ENCODE measurements at regions not wholly inside any gene's neighbourhood (a gene's known extent, or its start where the extent isn't known, plus 50 kb on each side); places are given as distances from the start of the nearest gene placed in this dataset.

DNA sequence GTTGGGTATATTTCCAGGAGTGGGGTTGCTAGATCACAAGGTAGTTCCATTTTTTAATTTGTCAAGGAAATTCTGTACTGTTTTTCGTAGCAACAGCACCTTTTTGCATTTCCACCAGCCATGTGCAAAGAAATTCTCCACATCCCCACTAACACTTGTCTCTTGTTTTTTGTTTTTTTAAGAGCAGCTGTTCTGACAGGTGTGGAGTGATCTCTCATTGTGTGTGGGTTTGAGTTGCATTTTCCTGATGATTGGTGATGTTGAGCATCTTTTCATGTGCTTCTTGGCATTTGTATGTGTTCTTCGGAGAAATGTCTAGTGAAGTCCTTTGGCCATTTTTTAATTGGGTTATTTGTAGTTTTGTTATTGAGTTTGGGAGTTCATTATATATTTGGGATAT lies 80.3 kb upstream of the PUDP start:
- no peak overlapping the region for H3K14ac ChIP-seq (ENCODE audit: low read length)
- no peak overlapping the region for H3K9ac ChIP-seq (ENCODE audit: low read depth, low read length, poor library complexity)
- H3K79me1 ChIP-seq (ENCODE audit: low read depth, low read length): no peaks in the 10 kb centered on the region
- no peak for DNase-seq (ENCODE audit: low spot score)
- H3K4me1 ChIP-seq (ENCODE audit: control insufficient read depth in 2 of 2, insufficient read depth in 1 of 2, low read depth in 1 of 2, low read length in 2 of 2): no peaks in the 10 kb centered on the region
- no peaks in the 10 kb centered on the region for H3K27me3 ChIP-seq (ENCODE audit: control insufficient read depth in 3 of 3, insufficient read depth in 3 of 3, low read depth in 1 of 3, low read length in 3 of 3)
- H3K18ac ChIP-seq (ENCODE audit: low read length): no peak overlapping the region
- H2AK5ac ChIP-seq (ENCODE audit: low read depth, low read length): no peak overlapping the region
- no peak overlapping the region for H3K23ac ChIP-seq (ENCODE audit: low read depth, low read length, poor library complexity)
- WGBS, 2 donors (ENCODE audit: extremely low coverage in 2 of 2, insufficient read length in 2 of 2, insufficient replicate concordance in 1 of 2): no CpG with 5 or more reads among the region's 2 CpGs
- no peaks in the 10 kb centered on the region for H3K36me3 ChIP-seq (replicated peaks in 1 of 2; ENCODE audit: control insufficient read depth in 2 of 2, insufficient read depth in 2 of 2, low read length in 2 of 2)
- H2BK5ac ChIP-seq (ENCODE audit: low read length): no peak overlapping the region
- H2BK15ac ChIP-seq (ENCODE audit: low read length): no peak overlapping the region
- H3K27ac ChIP-seq (replicated peaks; ENCODE audit: low read length): no peak overlapping the region
- no peaks in the 10 kb centered on the region for H3K9me3 ChIP-seq (replicated peaks in 1 of 2; ENCODE audit: control insufficient read depth in 2 of 2, insufficient read depth in 1 of 2, low read depth in 1 of 2, low read length in 2 of 2)
- no peak overlapping the region for H3K4me3 ChIP-seq (ENCODE audit: low read length in 2 of 2)
- no peak overlapping the region for H3K4me2 ChIP-seq (ENCODE audit: insufficient read depth, low read length, poor library complexity, severe bottlenecking)
- no peak overlapping the region for H2AFZ ChIP-seq (ENCODE audit: low read length)
- H2BK12ac ChIP-seq (ENCODE audit: low read length): no peak overlapping the region
- H4K91ac ChIP-seq (ENCODE audit: low read depth, low read length, poor library complexity): no peak overlapping the region
- H2BK120ac ChIP-seq (ENCODE audit: low read depth, low read length): no peak overlapping the region
- no peak overlapping the region for H3K4ac ChIP-seq (ENCODE audit: low read length)
- no peak overlapping the region for H4K8ac ChIP-seq (ENCODE audit: low read depth, low read length)

DNA sequence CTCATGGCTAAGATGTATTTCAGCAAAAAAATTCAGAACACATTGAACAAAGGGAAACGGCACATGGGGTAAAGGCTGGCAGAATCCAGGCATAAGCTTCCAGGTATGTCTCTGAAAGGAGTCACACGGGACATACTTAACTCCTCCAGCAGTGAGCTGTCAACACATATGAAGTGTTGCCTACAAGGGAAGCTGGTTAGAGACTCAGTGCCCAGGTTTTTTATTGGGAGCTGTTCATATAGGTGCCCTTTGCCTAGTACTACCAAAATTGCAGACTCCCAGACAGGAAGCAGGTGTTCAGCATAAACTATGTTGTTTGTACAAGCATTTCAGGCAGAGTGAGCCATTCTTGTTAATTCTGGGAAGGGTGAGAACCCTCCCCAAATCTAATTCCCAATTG lies 77.4 kb upstream of the PUDP start:
- H2BK12ac ChIP-seq (ENCODE audit: low read length): no peak overlapping the region
- no peak overlapping the region for H4K8ac ChIP-seq (ENCODE audit: low read depth, low read length)
- no peak for DNase-seq (ENCODE audit: low spot score)
- no peak overlapping the region for H2BK5ac ChIP-seq (ENCODE audit: low read length)
- no peak overlapping the region for H2BK120ac ChIP-seq (ENCODE audit: low read depth, low read length)
- no CpG with 5 or more reads among the region's 2 CpGs for WGBS, 2 donors (ENCODE audit: extremely low coverage in 2 of 2, insufficient read length in 2 of 2, insufficient replicate concordance in 1 of 2)
- no peak overlapping the region for H3K27ac ChIP-seq (replicated peaks; ENCODE audit: low read length)
- no peaks in the 10 kb centered on the region for H3K9me3 ChIP-seq (replicated peaks in 1 of 2; ENCODE audit: control insufficient read depth in 2 of 2, insufficient read depth in 1 of 2, low read depth in 1 of 2, low read length in 2 of 2)
- no peak overlapping the region for H2BK15ac ChIP-seq (ENCODE audit: low read length)
- H3K9ac ChIP-seq (ENCODE audit: low read depth, low read length, poor library complexity): no peak overlapping the region
- H3K4me1 ChIP-seq (ENCODE audit: control insufficient read depth in 2 of 2, insufficient read depth in 1 of 2, low read depth in 1 of 2, low read length in 2 of 2): no peaks in the 10 kb centered on the region
- no peaks in the 10 kb centered on the region for H3K27me3 ChIP-seq (ENCODE audit: control insufficient read depth in 3 of 3, insufficient read depth in 3 of 3, low read depth in 1 of 3, low read length in 3 of 3)
- no peak overlapping the region for H2AFZ ChIP-seq (ENCODE audit: low read length)
- H3K79me1 ChIP-seq (ENCODE audit: low read depth, low read length): no peaks in the 10 kb centered on the region
- H3K4me3 ChIP-seq (ENCODE audit: low read length in 2 of 2): no peak overlapping the region
- no peak overlapping the region for H2AK5ac ChIP-seq (ENCODE audit: low read depth, low read length)
- no peak overlapping the region for H3K4ac ChIP-seq (ENCODE audit: low read length)
- H4K91ac ChIP-seq (ENCODE audit: low read depth, low read length, poor library complexity): no peak overlapping the region
- H3K4me2 ChIP-seq (ENCODE audit: insufficient read depth, low read length, poor library complexity, severe bottlenecking): no peak overlapping the region
- H3K14ac ChIP-seq (ENCODE audit: low read length): no peak overlapping the region
- H3K18ac ChIP-seq (ENCODE audit: low read length): no peak overlapping the region
- no peak overlapping the region for H3K23ac ChIP-seq (ENCODE audit: low read depth, low read length, poor library complexity)
- no peaks in the 10 kb centered on the region for H3K36me3 ChIP-seq (replicated peaks in 1 of 2; ENCODE audit: control insufficient read depth in 2 of 2, insufficient read depth in 2 of 2, low read length in 2 of 2)

DNA sequence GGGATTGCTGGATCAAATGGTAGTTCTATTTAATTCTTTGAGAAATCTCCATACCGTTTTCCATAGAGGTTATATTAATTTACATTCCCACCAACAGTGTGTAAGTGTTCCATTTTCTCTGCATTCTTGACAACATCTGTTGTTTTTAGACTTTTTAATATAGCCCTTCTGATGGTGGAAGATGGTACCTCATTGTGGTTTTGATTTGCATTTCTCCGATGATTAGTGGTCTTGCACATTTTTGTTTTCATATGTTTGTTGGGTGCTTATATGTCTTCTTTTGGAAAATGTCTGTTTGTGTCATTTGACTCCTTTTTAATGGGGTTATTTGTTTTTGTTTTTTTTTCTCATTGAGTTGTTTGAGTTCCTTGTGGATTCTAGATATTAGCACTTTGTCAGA lies 75.3 kb upstream of the PUDP start:
- H4K8ac ChIP-seq (ENCODE audit: low read depth, low read length): no peak overlapping the region
- no peaks in the 10 kb centered on the region for H3K27me3 ChIP-seq (ENCODE audit: control insufficient read depth in 3 of 3, insufficient read depth in 3 of 3, low read depth in 1 of 3, low read length in 3 of 3)
- no peak overlapping the region for H3K4ac ChIP-seq (ENCODE audit: low read length)
- H3K4me1 ChIP-seq (ENCODE audit: control insufficient read depth in 2 of 2, insufficient read depth in 1 of 2, low read depth in 1 of 2, low read length in 2 of 2): no peaks in the 10 kb centered on the region
- H3K4me2 ChIP-seq (ENCODE audit: insufficient read depth, low read length, poor library complexity, severe bottlenecking): no peak overlapping the region
- no peak for DNase-seq (ENCODE audit: low spot score)
- no peak overlapping the region for H2AFZ ChIP-seq (ENCODE audit: low read length)
- H3K18ac ChIP-seq (ENCODE audit: low read length): no peak overlapping the region
- no peaks in the 10 kb centered on the region for H3K9me3 ChIP-seq (replicated peaks in 1 of 2; ENCODE audit: control insufficient read depth in 2 of 2, insufficient read depth in 1 of 2, low read depth in 1 of 2, low read length in 2 of 2)
- H2BK12ac ChIP-seq (ENCODE audit: low read length): no peak overlapping the region
- no peak overlapping the region for H2BK5ac ChIP-seq (ENCODE audit: low read length)
- no peak overlapping the region for H2BK120ac ChIP-seq (ENCODE audit: low read depth, low read length)
- H3K23ac ChIP-seq (ENCODE audit: low read depth, low read length, poor library complexity): no peak overlapping the region
- no peaks in the 10 kb centered on the region for H3K79me1 ChIP-seq (ENCODE audit: low read depth, low read length)
- no peaks in the 10 kb centered on the region for H3K36me3 ChIP-seq (replicated peaks in 1 of 2; ENCODE audit: control insufficient read depth in 2 of 2, insufficient read depth in 2 of 2, low read length in 2 of 2)
- no CpG with 5 or more reads among the region's 2 CpGs for whole genome bisulfite sequencing, 2 donors (ENCODE audit: extremely low coverage in 2 of 2, insufficient read length in 2 of 2, insufficient replicate concordance in 1 of 2)
- no peak overlapping the region for H3K9ac ChIP-seq (ENCODE audit: low read depth, low read length, poor library complexity)
- H3K4me3 ChIP-seq (ENCODE audit: low read length in 2 of 2): no peak overlapping the region
- no peak overlapping the region for H2BK15ac ChIP-seq (ENCODE audit: low read length)
- H3K14ac ChIP-seq (ENCODE audit: low read length): no peak overlapping the region
- H3K27ac ChIP-seq (replicated peaks; ENCODE audit: low read length): no peak overlapping the region
- H4K91ac ChIP-seq (ENCODE audit: low read depth, low read length, poor library complexity): no peak overlapping the region
- no peak overlapping the region for H2AK5ac ChIP-seq (ENCODE audit: low read depth, low read length)

DNA sequence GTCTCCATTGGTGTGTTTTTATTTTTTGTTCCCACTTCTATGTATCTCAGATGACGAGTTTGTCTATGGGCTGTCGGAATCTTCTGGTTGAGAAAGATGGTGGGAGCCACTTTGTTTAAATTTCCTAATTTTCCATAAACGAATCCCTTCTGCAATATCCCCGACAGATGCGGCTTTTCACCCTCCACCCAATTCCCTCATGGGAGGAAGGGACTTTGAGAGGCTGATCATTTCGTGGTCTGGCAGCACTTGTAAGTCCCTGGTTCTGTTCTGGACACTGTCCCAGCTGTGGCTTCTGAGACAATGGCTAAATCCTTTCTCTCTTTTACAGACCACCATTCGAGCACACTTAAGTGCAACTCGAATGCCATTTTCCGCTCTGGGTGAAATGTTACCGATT lies 72.2 kb upstream of the PUDP start:
- Histone ChIP-seq H3K27ac (replicated peaks; ENCODE audit: low read length) (no peak overlapping the region), H3K18ac (ENCODE audit: low read length) (no peak overlapping the region), H3K23ac (ENCODE audit: low read depth, low read length, poor library complexity) (no peak overlapping the region), H2BK12ac (ENCODE audit: low read length) (no peak overlapping the region), H3K9ac (ENCODE audit: low read depth, low read length, poor library complexity) (no peak overlapping the region), H3K4me2 (ENCODE audit: insufficient read depth, low read length, poor library complexity, severe bottlenecking) (no peak overlapping the region), H3K79me1 (ENCODE audit: low read depth, low read length) (no peaks in the 10 kb centered on the region), H2AK5ac (ENCODE audit: low read depth, low read length) (no peak overlapping the region), H3K14ac (ENCODE audit: low read length) (no peak overlapping the region), H3K4me1 (ENCODE audit: control insufficient read depth in 2 of 2, insufficient read depth in 1 of 2, low read depth in 1 of 2, low read length in 2 of 2) (no peaks in the 10 kb centered on the region), H3K9me3 (replicated peaks in 1 of 2; ENCODE audit: control insufficient read depth in 2 of 2, insufficient read depth in 1 of 2, low read depth in 1 of 2, low read length in 2 of 2) (no peaks in the 10 kb centered on the region), H3K4ac (ENCODE audit: low read length) (no peak overlapping the region), H3K27me3 (ENCODE audit: control insufficient read depth in 3 of 3, insufficient read depth in 3 of 3, low read depth in 1 of 3, low read length in 3 of 3) (no peaks in the 10 kb centered on the region), H3K36me3 (replicated peaks in 1 of 2; ENCODE audit: control insufficient read depth in 2 of 2, insufficient read depth in 2 of 2, low read length in 2 of 2) (no peaks in the 10 kb centered on the region), H2BK120ac (ENCODE audit: low read depth, low read length) (no peak overlapping the region), H2BK5ac (ENCODE audit: low read length) (no peak overlapping the region), H4K8ac (ENCODE audit: low read depth, low read length) (no peak overlapping the region), H2AFZ (ENCODE audit: low read length) (no peak overlapping the region), H3K4me3 (ENCODE audit: low read length in 2 of 2) (no peak overlapping the region), H2BK15ac (ENCODE audit: low read length) (no peak overlapping the region), H4K91ac (ENCODE audit: low read depth, low read length, poor library complexity) (no peak overlapping the region)
- no peak for DNase-seq (ENCODE audit: low spot score)
- no CpG with 5 or more reads among the region's 10 CpGs for WGBS, 2 donors (ENCODE audit: extremely low coverage in 2 of 2, insufficient read length in 2 of 2, insufficient replicate concordance in 1 of 2)
